Lower leg skin (tissue), 3 donors: ENCODE measurements at regions not wholly inside any gene's neighbourhood (a gene's known extent, or its start where the extent isn't known, plus 50 kb on each side); places are given as distances from the start of the nearest gene placed in this dataset.

ENCODE experiments used
- CTCF ChIP-seq, 3 donors: fragments of 450-650 bp; IDR thresholded peaks; one replicate each; pipeline ENCODE4 v1.5.1; 2016; ENCODE audit warnings: antibody characterized with exemption in 3 of 3, mild to moderate bottlenecking in 3 of 3, moderate library complexity in 2 of 3
- POLR2A ChIP-seq, 2 donors: fragments of 450-650 bp; IDR thresholded peaks; one replicate each; pipeline ENCODE4 v1.6.1; 2016 to 2017; ENCODE audit warnings: antibody characterized with exemption in 2 of 2, mild to moderate bottlenecking in 1 of 2, moderate library complexity in 1 of 2

GRCh38 chrX:38985945-38986344 is 184.7 kb downstream of the MID1IP1 start:
- no peak for TF ChIP-seq CTCF (IDR thresholded peaks at IDR 0.05)
- no peak for TF ChIP-seq POLR2A (IDR thresholded peaks at IDR 0.05)
